ENCODE measurements at regions not wholly inside any gene's neighbourhood (a gene's known extent, or its start where the extent isn't known, plus 50 kb on each side); places are given as distances from the start of the nearest gene placed in this dataset.

GRCh38 chr1:201612645-201613044 is 73.7 kb downstream of the NAV1 start:
- no peak for DNase-seq

- no peak for DNase-seq
These were observed 75.5 kb downstream of the NAV1 start for GRCh38 chr1:201614262-201615015.

GRCh38 chr1:201617157-201617556 is 78.2 kb downstream of the NAV1 start:
- no peak for DNase-seq

GRCh38 chr1:201618389-201618788 is 79.5 kb downstream of the NAV1 start:
- DNase-seq = no peak

- no peak for DNase-seq
These were observed 80.0 kb downstream of the NAV1 start for GRCh38 chr1:201618905-201619304.

- no peak for DNase-seq
These were observed 80.6 kb downstream of the NAV1 start for GRCh38 chr1:201619513-201619912.

GRCh38 chr1:201622353-201622752 is 83.4 kb downstream of the NAV1 start:
- DNase-seq = no peak

GRCh38 chr1:201622824-201623223 is 83.9 kb downstream of the NAV1 start:
- DNase-seq = no peak

- no peak for DNase-seq
These were observed 85.9 kb downstream of the NAV1 start for GRCh38 chr1:201624741-201625225.

- no peak for DNase-seq
These were observed 86.4 kb downstream of the NAV1 start for GRCh38 chr1:201625226-201625761.

- DNase-seq = no peak
These were observed 86.9 kb downstream of the NAV1 start for GRCh38 chr1:201625851-201626251.

- no peak for DNase-seq
These were observed 87.8 kb downstream of the NAV1 start for GRCh38 chr1:201626629-201627275.

GRCh38 chr1:201628490-201628889 is 89.6 kb downstream of the NAV1 start:
- DNase-seq = peak; percentile 48

GRCh38 chr1:201630582-201630981 is 91.7 kb downstream of the NAV1 start:
- DNase-seq = no peak

GRCh38 chr1:201631037-201631436 is 92.1 kb downstream of the NAV1 start:
- no peak for DNase-seq

- DNase-seq = no peak
These were observed 93.5 kb downstream of the NAV1 start for GRCh38 chr1:201632364-201632952.

- DNase-seq = no peak
These were observed 94.4 kb downstream of the NAV1 start for GRCh38 chr1:201633297-201633696.

GRCh38 chr1:201633811-201634210 is 94.9 kb downstream of the NAV1 start:
- DNase-seq = peak; percentile 60

GRCh38 chr1:201634261-201634660 is 95.3 kb downstream of the NAV1 start:
- no peak for DNase-seq

- no peak for DNase-seq
These were observed 97.2 kb downstream of the NAV1 start for GRCh38 chr1:201636097-201636496.

GRCh38 chr1:201636510-201636971 is 97.6 kb downstream of the NAV1 start:
- DNase-seq = no peak

- DNase-seq = no peak
These were observed 98.6 kb downstream of the NAV1 start for GRCh38 chr1:201637282-201638079.

GRCh38 chr1:201639391-201639790 is 100.5 kb downstream of the NAV1 start:
- no peak for DNase-seq
